GM18507 (cell line): ENCODE measurements at regions not wholly inside any gene's neighbourhood (a gene's known extent, or its start where the extent isn't known, plus 50 kb on each side); places are given as distances from the start of the nearest gene placed in this dataset.
"Not testable (repeated sequence)": the region's sequence is repeated elsewhere in the genome, so short reads cannot be mapped to it uniquely, and the experiment has no call there.

Source experiments
- DNase-seq: peaks from one replicate; pipeline ENCODE4 v3.0.0; 2011; ENCODE audit warnings: low read depth; ENCODE audit not compliant: insufficient read length; ENCODE audit errors: extremely low spot score
- FAIRE-seq: peaks from 2 replicates; lab custom pipeline; 2011; peaks lifted over from hg19 to GRCh38; lab: Jason Lieb, UNC

GRCh38 chrX:7420717-7421116 lies 272.8 kb upstream of the PUDP start:
- no peak for DNase-seq
- no peak for FAIRE-seq

DNA sequence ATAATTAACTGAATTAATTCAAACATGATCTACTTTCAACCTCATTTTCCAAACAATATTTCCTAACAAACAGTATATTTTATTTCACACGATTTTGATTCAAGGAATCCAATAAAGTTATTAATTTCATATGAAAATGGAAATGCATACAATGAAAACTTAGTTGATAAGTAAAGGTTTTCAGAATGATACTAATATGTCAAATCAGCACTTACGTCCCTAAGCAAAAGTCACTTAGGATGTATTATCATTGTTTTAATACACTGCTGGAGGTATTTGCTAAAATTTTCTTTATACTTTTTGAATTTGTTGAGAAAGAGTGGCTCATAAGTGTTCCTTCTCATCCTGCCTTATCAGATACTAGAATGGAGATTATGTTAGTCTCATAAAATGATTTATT lies 266.8 kb upstream of the PUDP start:
- no peak for DNase-seq
- no peak for FAIRE-seq

- DNase-seq: no peak
- no peak for FAIRE-seq
These were observed 264.9 kb upstream of the PUDP start for GRCh38 chrX:7412840-7413239.

GRCh38 chrX:7409866-7410265 lies 261.9 kb upstream of the PUDP start:
- DNase-seq: no peak
- FAIRE-seq: peak; percentile 5

DNA sequence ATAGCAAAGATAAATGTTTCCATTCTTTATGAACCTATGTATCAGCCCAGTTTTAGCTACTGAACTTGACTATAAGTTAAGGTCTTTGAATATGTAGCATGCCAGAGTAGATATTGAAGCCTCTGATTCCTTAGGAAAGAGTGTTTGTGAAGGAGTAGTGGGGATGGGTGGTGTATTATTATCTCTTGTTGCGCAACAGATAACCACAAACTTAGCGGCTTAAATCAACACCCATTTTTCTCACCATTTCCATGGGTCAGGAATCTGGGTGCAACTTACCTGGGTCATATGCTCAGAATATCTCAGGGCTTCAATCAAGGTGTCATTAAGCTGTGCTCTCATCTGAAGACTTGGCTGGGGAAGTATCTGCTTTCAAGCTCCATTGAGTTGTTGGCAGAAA lies 251.4 kb upstream of the PUDP start:
- FAIRE-seq (no peak), DNase-seq (no peak)

GRCh38 chrX:7390441-7390840 lies 242.5 kb upstream of the PUDP start:
- FAIRE-seq (no peak), DNase-seq (no peak)

- DNase-seq (no peak), FAIRE-seq (no peak)
These were observed 241.6 kb upstream of the PUDP start for GRCh38 chrX:7389576-7389975.

- DNase-seq (no peak), FAIRE-seq (no peak)
These were observed 237.2 kb upstream of the PUDP start for GRCh38 chrX:7385131-7385530.

DNA sequence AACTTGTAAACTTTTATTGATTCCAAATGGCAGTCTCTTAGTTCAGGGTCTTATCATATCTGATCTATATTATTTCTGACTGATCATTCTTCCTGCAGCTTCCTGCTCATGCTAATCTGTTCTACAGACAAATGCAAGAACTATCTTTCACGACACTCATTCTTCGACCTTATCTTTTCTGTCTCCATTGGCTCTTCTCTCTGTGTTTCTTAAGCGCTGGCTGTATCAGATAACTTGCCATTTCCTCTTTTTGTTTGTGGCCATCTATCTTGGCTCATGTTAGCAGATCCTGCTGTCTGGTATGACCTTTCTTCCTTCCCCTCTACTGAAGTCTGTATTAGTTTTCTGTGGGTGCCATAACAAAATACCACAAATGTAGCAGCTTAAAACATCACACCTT lies 230.5 kb upstream of the PUDP start:
- peak; percentile 21 for FAIRE-seq
- DNase-seq: no peak

GRCh38 chrX:7372825-7373525 lies 225.0 kb upstream of the PUDP start:
- no peak for FAIRE-seq
- no peak for DNase-seq

DNA sequence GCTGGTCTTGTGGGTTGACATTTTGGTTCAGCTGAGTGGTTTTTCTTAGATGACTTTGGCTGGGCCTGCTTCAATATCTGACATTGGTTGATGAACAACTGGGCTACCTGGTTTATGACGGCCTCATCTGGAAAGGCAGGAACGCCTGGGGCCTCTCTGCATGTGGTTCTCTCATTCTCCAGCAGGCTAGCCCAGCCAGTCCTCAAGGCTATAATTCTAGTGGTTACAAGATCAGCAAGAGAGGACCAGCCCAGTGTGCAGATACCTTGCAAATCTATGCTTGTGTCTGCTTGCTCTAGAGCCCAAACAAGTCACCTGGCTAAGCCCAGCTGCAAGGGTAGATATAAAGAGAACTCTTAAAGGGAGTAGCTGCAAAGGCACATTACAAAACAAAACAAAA lies 214.2 kb upstream of the PUDP start:
- FAIRE-seq: no peak
- no peak for DNase-seq

- DNase-seq: no peak
- FAIRE-seq: no peak
These were observed 204.0 kb upstream of the PUDP start for GRCh38 chrX:7351926-7352325.

GRCh38 chrX:7347465-7347864 lies 199.5 kb upstream of the PUDP start:
- DNase-seq (no peak), FAIRE-seq (no peak)

DNA sequence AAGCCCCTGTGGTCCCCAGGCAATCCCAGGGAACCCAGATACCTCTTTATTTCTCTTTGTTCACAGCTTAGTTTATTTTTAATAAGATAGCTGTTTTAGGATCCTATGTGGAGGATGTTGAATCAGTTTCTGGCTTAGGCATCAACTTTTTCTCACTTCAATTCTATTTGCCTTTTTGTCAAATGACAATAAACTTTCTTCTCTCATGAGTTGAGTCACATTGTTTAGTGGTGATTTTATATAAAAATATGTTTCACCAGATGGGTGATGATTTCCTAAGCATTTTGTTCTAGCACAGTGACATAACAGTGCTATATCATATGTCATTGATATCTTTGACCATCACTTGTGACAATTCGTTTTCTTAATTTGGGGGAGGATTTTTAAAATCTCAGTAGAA lies 198.1 kb upstream of the PUDP start:
- FAIRE-seq (no peak), DNase-seq (no peak)

DNA sequence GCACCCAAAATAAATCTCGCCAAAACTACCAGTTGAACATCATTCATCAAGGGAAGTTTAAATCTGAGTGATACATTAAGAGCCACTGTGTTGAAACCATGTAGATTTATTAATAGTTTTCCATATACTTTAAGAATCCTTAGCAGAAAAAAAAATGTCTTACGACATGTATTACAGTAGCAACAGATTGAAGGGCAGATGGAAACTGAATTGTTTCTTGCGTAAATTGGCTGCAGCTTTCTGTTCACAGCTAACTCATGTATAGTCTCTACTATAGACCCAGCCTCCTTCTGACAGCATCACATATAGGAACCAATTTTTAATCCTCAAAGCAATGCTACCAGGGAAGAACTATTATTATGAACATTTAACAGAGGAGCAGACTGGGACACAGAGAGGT lies 195.2 kb upstream of the PUDP start:
- DNase-seq: no peak

GRCh38 chrX:7335816-7336362 lies 187.9 kb upstream of the PUDP start:
- FAIRE-seq, DNase-seq: not testable (repeated sequence)

More for the DNA sequence above, 195.2 kb upstream of the PUDP start:
- FAIRE-seq: no peak

- DNase-seq: no peak
- FAIRE-seq: peak; percentile 39
These were observed 186.4 kb upstream of the PUDP start for GRCh38 chrX:7334253-7334935.

- FAIRE-seq: no peak
These were observed 183.2 kb upstream of the PUDP start for GRCh38 chrX:7330971-7331746.

DNA sequence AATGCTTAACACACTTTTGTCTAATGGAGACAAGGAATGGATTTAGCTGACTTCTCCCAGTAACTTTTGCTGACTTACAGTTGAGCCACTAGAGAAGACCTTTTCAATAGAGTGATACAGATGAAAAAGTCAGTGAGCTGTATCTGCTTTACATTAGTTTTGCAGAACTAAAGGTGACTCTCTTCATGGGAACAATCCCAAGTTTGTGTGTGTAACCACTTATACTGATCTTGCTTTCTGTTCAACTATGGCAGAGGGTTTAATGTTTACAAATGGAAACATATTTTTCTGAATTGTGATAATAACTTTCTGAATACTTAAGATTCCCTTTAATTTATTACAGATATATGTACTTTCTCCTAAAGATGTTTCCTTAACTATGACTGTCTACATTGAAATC lies 182.6 kb upstream of the PUDP start:
- FAIRE-seq (no peak), DNase-seq (no peak)

More at GRCh38 chrX:7330971-7331746, 183.2 kb upstream of the PUDP start:
- no peak for DNase-seq

GRCh38 chrX:7318661-7319060 lies 170.7 kb upstream of the PUDP start:
- no peak for FAIRE-seq

More at GRCh38 chrX:7318661-7319060, 170.7 kb upstream of the PUDP start:
- DNase-seq: no peak
